ENCODE measurements at regions not wholly inside any gene's neighbourhood (a gene's known extent, or its start where the extent isn't known, plus 50 kb on each side); places are given as distances from the start of the nearest gene placed in this dataset.
"Not testable (repeated sequence)": the region's sequence is repeated elsewhere in the genome, so short reads cannot be mapped to it uniquely, and the experiment has no call there.

DNA sequence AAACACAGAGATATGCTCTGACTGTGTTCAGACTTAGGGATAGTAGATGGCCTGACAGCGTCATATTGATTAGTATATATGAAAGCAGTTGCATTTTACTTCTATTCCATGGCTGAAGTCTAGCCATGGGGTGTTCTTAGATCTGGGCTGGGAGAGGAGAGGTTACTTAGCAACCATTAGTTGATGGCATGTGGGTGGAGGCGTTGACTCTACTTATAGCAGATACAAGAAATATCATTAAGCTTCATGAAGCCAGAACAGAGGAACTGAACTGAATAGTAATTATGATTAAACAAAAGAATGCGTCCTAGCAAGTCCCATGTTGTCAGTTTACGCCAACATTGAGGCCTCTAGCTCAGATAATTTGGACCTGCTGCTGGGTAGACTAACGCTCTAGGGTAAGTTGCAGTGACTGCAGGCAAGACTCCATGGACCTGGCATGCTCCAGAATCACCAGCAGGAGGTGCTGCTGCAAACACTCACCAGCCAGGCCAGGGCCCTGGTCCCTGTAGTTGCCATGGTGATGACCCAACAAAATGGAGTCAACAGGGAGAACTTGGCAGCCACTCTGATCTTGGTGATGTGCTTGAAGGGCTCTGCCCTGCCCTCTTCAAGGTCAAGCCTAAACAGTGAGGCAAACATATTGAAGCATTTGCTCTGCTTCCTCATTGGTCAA, 477.3 kb downstream of the PREX1 start:
- no peak for DNase-seq

DNA sequence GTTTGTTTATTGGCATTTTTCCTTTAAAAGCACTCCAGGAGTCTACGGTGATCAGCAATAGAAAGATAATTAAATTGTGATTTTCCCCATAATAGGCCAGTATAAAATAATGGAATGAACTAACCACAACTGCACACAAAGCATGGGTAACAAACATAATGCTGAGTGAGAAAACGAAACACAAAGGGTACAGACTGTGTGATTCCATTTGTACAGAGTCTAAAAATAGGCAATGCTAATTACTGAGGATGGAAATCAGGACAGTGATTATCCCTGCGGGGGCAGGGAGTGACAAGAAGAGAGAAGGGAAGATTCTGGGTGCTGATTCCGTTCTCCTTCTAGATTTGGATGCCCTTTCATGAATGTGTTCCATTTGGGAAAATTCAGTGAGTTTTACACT, 478.1 kb downstream of the PREX1 start:
- no peak for DNase-seq

DNA sequence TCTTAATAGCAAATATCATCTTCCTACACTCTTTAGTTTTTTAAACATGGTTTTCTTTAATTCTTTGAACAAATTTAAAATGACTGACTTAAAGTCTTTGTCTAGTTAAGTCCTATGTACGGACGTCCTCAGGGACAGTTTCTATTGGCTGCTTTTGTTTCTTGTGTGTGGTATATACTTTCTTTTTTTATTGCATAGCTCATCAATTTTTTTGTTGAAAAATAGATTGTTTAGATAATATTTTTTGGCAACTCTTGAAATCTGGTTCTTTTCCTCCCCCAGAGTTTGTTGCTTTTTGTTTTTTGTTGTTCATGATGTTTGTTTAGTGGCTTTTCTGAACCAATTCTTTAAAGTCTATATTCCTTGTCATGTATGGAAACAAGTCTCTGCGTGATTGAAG, 479.8 kb downstream of the PREX1 start:
- DNase-seq = no peak

DNA sequence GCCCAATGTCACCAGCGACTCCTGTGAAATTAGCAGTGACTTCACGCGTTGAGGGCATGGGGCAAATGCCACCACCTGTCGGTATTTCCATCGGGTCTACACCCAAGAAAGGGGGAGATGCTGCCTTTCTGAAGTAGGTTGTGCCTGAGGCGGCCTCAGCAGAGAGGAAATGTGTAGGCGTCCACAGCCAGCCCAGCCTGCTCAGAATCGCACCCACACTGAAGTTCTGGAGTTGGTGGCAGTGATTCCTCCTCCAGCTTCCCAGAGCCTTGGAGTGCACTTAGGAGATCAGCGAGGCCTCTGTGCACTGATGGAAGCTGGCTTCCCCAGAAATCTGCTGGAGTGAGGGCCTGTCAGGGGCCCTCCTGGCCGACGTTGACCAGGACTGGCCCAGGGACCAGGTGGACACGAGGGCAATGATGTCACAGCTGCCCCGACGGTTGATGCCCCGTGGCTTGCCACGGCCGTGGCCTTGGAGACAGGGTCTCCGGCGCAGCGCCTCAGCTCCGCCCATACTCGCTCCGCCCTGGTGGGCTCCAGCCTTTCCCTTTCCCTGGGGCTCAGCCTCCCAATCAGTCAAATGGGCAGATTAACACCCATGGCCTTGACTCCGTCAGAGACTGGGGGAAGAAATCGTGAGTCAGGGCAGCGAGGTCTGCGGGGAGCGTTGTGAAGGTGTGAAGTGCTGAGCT, 484.8 kb downstream of the PREX1 start:
- no peak for DNase-seq

DNA sequence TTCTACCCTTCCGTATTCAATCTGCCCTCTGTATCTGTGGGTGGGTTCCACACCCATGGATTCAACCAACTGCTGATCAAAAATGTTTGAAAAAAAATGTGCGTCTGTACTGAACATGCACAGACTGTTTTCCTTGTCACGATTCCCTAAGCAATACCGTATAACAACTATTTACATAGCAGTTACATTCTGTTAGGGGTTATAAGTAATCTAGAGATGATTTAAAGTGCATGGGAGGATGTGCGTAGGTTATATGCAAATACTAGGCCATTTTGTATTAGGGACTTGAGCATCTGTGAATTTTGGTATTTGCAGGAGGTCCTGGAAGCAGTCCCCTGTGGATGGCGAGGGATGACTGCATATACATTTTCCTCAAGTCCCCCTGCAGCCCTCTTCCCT, 486.9 kb downstream of the PREX1 start:
- no peak for DNase-seq

DNA sequence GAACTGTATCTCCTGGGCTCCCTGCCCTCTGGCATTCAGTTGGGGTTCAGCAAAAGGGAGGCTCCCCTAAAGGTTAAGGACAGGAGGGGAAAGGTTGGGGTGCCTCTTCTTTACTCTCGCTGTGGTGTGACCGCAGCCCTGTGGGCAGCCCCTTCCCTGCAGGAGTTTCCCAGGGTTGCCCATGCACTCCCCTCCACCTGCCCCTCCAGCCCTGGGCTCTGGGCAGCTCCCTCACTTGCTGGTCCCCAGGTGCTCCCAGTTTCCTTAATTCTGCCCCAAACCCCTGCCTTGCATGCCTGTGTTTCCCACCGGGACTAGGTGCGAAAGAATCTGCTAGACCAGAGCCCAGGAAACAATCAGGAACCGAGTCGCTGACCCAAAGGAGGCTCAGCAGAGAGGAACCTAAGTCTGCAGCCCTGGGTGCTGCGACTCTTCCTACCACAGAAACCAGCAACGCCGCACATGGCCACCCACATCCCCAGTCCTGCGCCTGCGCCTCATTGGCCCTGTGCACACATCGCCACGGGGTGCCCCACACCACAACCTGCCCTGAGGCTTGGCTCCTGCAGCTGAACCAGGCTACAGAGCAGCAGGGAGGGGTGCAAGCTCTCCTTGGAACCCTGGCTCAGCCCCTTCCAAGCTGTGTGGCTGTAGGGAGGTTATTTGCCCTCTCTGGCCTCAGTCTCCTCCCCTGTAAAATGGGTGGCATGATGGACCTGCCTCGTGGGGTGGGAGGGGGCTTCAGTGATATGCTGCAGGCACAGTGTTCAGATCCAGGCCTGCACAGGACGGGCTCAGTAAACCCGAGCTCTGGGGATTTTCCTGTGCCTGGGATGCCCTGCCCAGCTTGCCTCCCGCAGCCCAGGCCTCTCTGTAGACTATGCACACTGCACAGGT, 487.6 kb downstream of the PREX1 start:
- no peak for DNase-seq

DNA sequence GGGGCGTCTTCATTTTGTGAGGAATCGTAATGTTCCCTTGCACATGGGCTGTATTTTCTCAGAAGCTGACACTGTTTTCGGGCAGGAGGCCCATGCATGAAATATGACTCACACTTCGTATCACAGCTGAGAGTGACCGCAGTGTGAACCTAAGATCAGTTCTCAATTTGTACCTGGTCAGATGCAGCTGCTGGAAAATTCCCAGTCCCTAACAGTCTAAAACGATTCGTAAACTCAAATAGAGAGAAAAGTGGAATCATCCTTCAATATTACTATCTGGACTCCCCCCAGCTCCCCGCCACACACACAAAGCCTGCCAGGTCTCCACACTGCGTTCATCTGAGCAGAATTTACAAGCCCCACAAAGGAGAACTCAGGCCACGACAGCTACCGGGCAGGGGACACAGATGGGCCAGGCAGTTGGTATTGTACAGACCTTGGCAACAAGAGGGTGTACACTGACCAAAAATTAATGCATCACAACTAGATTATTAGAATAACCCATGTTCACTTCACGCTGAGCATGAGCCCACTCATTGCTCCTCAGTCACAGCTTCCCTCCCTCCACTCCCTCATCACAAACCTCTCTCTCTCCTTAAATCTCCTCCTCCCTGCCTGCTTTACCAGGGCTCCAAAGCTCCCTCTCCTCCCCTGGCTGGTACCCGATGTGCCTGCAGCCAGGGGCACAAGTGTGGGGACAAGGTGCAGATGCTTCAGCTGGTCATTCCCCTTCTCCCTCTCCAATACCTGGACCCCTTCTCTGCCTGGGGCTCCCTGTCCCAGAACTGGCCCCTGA, 488.4 kb downstream of the PREX1 start:
- DNase-seq = no peak

DNA sequence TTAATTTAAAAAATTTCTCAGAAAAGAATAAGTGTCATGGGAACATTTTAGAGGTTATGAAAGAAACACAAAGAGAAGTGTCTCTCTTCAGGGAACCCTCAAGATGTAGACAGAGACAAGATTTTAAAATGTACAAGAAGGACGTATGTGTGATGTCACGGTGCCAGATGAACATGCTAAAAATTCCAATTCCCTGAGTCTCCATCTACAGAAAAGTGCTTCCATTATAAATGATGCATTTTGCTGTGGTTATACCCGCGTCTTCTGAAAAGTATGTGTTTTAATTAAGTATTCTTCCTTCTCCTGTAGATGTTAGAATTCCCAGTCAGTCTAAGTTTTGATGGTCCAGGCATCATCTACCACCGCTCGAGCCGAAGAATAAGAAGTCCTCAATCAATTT, 489.1 kb downstream of the PREX1 start:
- no peak for DNase-seq

DNA sequence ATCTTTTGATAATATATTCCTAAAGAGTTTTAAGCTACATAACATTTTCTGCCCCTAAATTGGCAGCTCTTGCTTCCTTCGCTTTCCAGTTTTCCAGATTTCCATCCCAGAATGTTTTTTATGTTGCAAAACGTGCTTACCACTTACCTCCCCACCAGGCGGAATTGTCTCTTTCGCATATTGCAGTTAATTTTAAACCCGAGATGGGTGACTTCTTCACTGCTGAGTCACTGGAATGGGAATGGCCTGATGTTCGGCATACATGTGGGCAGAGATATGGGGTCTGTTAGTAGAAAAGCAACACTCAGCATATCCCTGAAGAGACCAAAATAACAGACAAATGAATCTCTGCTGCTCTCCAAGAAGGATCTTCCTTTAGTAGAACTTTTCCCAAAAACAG, 491.2 kb downstream of the PREX1 start:
- no peak for DNase-seq

DNA sequence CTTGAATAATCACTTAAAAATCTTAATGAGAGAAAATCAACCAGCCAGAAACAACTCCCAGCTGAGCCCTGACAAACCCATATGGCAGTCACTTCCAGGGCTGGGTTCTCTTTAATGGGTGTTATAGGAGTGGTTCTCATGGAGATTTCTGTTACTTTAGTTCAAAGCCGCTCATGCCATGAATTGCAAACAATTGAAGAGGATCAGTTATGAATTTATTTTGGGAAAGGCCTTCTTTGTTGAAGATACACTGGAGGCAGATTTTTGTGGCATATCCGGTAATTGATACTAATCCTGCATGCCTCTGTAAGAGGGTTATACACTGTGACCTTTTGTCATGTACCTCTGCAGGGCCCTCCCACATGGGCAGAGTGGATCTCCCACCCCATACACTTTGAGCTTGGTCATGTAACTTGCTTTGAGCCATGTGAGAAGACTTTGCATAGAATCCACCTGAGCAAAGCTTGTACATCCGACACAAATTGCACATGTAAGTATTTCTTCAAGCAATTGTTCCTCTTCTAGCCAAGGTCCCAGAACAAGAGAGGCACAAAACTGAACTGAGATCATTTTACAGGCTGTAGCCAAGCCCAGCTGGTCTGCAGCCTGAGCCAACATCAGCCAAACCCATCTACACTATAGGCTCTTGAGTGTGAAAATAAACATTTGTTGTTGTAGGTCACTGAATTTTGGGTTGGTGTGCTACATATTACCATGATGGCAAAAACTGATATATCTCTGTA, 492.3 kb downstream of the PREX1 start:
- no peak for DNase-seq

DNA sequence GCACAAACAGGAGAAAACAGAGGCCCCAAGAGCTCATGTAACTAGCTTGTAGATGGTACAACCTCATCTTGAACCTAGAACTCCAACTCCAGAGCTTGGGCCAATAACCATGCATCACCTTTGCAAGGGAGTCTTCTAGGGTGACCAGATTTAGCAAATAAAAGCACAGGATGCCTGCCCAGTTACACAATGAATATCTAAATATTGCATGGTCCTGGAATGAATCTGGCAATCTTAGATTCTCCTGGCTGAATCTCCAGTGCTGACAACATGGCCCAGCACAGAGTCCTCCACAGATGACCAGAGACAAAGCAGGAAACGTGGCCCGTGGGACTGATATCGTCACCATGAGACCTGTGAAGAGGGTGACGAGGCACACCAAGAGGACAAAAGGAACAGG, 494.1 kb downstream of the PREX1 start:
- no peak for DNase-seq

DNA sequence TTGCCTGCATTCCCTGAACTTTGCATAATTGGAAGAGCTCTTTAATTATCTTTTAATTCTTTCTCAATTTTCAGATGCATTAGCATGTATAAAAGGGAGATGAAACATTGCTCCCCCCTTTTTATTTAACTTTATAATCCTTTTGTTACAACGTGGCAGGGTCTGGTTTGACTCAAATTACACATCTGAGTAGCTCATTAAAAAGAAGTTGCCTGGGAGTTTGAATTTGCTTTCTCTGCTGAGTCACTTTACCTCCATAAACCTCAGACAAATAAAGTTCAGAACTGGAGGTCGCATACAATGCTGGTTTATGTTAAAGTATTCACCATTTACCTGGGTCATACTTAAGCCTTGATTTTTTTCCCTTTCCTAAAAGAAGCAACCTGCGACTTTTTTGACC, 495.2 kb downstream of the PREX1 start:
- no peak for DNase-seq

DNA sequence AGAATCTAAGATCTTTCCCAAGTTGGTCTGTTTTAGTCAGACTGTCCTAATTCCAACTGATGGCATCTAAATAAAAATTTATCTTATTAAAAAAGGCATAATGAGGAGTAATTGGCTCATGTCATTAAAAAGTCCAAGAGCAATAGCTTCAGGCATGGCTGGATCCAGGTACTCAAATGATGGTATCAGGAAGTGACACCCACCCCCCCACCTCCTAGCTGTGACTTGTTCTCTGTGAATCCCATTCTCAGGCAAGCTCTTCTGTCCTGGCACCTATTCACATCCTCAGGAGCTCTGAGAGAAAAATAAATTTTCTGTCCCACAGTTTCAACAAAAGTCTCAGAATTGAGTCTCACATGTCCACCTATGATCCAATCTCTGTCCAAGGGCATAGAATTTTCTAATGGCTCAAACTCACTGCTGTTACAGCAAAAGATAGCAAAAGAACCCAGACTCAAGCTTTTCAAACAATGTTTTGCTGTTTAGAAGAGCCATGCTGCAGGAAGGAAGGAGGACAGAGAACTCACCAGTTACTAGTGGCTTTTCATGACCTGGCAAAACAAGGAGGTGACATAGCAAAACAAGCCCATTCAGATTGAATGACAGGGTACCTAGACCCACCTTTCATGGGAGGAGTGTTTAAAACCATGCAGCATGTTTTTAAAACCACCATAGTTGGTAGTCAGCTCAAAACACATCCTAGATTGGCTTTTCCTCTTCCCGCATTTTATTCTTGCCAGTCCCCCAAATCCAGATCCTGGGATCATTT, 496.1 kb downstream of the PREX1 start:
- no peak for DNase-seq

DNA sequence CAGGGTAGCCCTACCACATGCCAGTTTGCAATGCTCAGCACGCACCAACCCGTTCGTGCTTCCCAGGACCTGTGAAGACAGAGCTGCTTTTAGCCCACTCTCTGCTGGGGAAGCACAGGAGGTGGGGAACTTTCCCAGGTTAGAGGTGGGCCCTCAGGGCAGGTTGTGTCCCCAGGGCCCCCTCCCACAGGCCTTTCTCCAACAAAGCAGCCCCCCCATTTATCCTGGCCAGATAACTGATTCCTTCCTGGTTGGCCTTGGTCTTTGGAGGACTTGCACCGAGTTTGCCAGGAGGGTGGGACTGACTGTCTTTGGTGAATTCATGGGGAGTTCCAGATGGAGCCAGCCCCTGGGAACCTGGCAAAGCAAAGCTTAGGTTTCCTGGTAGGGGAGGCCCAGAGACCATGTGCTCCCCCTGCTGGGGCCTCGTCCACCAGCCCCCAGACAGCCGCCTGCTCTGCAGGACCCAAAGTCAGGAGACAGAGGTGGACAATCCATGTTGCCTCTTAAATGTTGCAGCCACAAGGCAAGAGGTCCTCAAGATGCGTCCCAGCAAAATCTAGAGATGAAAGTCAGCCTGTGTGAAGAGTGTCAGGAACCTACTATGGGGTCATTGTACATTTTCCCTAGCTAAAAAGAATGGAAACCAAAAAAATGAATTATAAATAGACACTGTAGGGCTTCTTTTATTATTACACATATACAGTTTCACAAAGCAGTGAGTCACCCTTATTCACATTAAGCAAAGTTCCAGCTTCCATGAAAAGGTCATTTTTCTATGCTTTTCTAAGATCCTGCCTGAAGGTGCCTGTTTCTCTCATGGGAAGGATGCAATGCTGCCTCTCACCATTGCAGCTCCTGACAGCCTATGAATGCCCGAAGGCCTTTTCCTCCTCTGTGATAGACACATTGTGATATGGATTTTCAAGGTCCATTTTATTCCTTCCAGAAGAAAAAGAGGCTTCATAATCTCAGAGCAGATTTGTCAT, 497.8 kb downstream of the PREX1 start:
- no peak for DNase-seq

DNA sequence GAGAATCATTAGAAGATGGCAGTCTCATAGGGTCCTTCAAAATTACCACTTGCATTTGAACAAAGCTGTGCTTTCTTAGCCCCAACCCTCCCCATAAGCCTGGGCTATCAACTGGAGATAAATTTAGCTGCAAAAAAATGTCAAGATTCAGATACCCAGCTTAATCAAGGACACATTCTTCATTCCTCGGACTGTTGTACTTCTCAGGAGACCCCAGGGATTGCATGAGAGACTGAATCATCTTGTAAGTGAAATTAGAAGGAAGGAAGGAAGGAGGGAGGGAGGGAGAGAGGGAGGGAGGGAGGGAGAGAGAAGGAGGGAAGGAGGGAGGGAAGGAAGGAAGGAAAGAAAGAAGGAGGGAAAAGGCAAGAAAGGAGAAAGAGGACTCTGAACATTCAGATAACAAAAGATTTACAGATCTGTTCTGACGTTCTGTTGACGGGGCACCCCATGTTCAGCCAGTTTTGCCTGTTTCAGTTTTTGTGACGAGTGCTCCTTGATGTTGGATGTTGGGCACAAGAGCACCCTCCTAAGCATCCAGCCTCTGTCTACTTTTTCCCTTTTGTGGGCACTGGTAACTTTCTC, 498.7 kb downstream of the PREX1 start:
- no peak for DNase-seq

DNA sequence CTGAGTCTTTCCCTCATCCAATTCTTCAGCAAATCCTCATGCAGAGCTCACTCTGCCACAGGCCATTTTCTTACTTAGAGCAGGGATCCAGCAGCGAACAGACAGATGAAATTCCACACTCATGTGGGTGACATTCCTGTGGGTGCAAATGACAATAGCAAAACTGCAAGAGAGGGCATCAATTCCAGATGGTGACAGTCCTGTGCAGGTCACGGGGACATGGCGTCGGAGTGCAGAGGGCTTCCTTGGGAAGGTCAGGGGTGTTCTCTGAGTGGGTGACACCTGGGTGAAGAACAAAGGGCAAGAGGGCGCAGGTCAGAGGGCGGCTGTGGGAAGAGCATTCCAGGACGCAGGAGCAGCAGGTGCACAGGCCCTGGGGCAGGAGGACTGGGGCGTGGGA, 500.0 kb downstream of the PREX1 start:
- not testable (repeated sequence) for DNase-seq

DNA sequence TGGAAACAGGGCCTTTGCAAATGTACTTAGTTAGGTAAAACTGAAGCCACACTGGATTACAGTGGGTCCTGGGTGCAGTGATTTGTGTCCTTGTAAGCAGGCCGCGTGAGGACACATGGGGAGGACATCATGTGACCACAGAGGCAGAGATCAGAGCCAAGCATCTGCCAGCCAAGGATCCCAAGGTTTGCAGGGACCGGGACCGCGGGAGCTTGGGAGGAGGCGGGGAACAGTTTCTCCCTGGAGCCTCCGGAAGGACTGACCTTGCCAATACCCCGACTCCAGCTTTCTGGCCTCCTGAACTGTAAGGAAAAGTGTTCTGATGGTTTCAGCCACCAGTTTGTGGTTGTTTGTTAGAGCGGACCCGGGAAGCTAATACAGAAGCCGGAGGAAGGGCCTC, 500.9 kb downstream of the PREX1 start:
- DNase-seq = no peak

DNA sequence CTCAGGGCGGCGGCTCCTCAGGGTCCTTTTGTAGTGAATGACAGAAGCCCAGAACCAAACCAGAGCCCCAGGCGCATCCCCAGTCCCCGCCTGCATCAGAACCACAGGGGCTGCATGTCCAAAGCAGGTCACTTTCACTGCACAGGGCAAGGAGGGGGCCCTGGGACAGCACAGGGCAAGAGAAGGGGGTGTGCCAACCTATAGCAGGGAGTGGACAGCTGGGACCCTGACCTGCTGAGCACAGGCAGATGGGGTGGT, 501.4 kb downstream of the PREX1 start:
- DNase-seq = no peak

DNA sequence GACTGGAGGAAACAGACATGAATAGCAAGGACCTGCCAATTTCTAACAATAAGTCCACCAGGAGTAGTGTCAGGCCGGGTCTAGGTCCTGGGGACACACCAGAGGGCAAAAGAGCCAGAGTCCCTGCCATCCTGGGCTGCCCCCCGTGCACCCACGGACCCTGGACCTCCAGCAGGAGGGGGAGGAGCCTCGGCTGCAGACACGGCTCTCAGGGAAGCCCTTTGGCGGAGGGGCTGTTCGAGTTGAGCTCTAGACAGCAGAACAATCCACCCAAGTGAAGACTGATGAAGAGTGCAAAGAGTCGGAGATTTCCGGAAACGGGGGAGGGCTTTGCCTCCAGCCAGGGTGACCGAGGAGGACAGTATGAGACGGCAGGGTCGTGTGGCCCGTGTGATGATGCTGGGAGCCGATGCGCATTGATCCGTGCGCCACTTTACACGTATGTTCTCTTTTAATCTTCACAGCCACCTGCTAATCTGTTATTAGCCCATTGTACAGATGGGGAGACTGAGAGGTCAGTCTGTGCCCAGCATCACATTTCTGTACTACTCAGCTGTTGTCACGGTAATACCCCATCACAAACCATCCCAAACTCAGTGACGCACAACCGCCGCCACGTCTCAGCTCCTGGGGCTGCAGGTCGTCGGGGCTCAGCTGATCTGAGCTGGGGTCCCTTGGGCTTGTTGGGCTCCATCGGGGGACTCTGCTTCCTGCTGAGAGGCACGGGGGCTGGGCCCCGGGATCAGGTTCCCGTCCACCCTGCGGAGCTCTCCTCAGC, 502.0 kb downstream of the PREX1 start:
- DNase-seq = no peak

Data from CD4-positive, alpha-beta T cell treated with Interleukin-4 for 1 hour (primary cell).